GM21360 (cell line): ENCODE measurements at regions not wholly inside any gene's neighbourhood (a gene's known extent, or its start where the extent isn't known, plus 50 kb on each side); places are given as distances from the start of the nearest gene placed in this dataset.
"Not testable (repeated sequence)": the region's sequence is repeated elsewhere in the genome, so short reads cannot be mapped to it uniquely, and the experiment has no call there.

Source experiments
- ATAC-seq: cut with Tn5 transposase; IDR thresholded peaks from one replicate; pipeline ENCODE4 v1.9.1; 2021; ENCODE audit warnings: mild to moderate bottlenecking, moderate library complexity; ENCODE audit not compliant: unreplicated experiment

DNA sequence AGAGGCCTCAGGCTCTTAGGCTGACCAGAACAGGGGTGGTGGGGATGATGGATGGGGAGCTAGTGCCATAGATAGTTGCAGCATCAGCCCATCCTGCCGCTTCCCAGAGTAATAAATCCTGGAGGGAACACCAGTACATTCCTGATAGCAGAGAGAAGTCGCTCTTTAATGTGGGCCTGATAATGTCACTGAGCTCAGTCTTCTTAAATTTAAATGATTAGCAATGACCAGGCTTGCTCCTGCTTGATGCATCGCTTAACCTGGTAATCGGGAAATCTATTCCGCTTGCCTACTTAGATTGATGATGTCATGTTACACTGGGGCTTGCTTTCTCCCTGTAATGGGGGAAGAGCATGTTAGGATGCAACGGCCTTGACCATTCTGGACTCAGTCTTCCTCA is 218.6 kb upstream of the PLXNA2 start:
- no peak for ATAC-seq

DNA sequence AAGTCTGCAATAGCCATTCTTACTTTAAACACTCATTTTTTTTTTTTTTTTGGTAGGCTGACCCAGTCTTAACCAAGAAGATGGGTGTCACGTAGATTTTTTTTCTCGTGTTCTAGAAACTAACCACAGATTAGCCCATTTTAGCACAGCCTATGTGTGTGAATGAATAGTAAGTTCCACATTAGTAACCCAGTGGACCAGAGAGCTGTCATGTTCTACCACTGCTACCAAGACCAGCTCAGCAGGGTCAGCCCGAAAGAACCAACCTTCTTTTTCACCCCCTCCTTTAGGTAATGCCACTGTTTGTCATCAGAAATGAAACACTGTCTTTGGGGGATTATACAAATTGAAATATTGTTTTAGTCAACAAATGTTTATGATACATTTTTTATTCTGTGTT is 221.1 kb upstream of the PLXNA2 start:
- no peak for ATAC-seq

GRCh38 chr1:208465786-208466590 is 221.8 kb upstream of the PLXNA2 start:
- ATAC-seq = no peak

- ATAC-seq = no peak
These were observed 223.1 kb upstream of the PLXNA2 start for GRCh38 chr1:208467151-208467780.

GRCh38 chr1:208475449-208475848 is 231.3 kb upstream of the PLXNA2 start:
- ATAC-seq = no peak

- ATAC-seq = no peak
These were observed 232.0 kb upstream of the PLXNA2 start for GRCh38 chr1:208475951-208476845.

- ATAC-seq = no peak
These were observed 232.6 kb upstream of the PLXNA2 start for GRCh38 chr1:208476846-208477170.

GRCh38 chr1:208479435-208479834 is 235.3 kb upstream of the PLXNA2 start:
- ATAC-seq = no peak

DNA sequence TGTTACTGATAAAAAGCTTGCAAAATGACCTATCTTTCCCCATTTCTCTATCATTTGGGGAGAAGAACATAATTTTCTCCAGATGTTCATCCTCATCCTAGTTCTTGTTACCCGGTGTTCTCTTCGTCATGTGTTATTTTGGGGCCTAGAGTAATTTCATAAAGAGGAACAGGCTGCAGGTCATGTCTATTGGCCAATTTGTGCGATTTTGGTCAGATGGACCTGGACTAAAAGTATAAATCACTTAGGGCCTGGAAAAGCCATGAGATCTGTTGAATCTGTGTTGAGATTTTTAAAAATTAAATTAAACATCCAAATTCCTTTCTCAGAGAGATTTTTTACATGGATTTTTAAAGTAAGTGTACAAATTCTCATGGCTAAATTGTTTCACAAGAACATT is 241.3 kb upstream of the PLXNA2 start:
- ATAC-seq = no peak

DNA sequence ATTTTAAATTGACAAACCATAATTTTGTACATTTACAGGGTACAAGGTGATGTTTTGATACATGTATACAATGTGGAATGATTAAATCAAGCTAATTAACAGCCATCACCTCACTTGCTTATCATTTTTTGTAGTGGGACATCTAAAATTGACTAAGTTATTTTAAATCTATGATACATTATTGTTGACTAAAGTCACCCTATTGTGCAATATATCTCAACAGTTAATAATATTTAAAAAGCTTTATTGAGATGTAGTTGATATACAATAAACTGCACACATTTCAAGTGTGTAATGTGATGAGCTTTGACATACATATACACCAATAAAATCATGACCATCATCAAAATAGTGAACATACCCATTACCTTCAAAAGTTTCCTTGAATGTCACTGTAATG is 242.5 kb upstream of the PLXNA2 start:
- ATAC-seq = no peak

GRCh38 chr1:208488432-208488831 is 244.2 kb upstream of the PLXNA2 start:
- not testable (repeated sequence) for ATAC-seq

- ATAC-seq = no peak
These were observed 252.5 kb upstream of the PLXNA2 start for GRCh38 chr1:208496467-208497371.

DNA sequence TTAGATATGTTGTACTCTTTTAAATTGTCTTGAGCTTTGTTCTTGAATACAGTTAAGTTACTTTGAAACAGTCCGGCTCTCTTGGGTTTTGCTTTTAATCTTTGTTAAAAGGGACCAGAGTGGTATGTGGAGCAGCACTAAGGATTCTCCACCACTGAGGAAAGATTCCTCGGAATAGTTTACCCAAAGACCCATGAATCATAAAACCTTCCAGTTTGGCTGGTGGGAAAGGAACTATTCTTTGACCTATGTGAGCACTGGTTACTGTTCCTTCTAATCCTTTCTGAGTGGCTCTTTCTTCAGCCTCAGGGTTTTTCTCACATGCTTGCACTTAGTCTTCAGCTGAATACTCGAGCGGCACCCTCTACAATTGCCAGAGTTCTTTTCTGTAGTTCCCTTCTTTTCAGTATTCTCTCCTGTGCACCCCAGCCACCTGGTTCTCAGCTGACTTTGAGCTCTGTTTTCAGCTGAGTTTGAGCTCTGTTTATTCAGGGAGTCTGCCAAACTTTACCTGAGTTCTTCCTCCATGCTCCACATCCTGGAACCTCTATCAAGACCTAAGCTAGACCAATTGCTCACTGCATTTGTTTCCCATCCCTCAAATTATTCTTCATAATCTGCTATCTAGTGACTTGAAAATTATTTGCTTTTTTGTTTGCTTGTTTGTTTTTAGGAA is 253.8 kb upstream of the PLXNA2 start:
- ATAC-seq = no peak

DNA sequence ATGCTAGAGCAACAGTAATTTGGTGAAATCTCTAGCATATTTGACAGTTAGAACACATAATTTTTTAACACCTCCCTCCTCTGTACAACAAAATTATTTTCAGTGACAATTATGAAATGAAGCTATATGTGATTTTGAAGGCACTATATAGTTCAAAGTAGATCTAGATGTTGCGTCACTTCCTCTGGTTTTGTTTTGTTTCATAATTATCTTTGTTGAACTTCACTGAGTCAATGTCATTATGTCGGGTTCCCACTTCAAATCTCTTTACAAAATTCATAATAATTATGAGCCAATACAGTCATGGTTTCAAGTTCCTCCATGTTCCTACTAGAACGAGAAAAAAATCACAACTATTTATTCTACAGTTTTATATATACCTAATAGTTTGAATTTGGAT is 254.8 kb upstream of the PLXNA2 start:
- ATAC-seq = no peak

GRCh38 chr1:208499601-208500000 is 255.4 kb upstream of the PLXNA2 start:
- ATAC-seq = no peak

GRCh38 chr1:208500375-208500774 is 256.2 kb upstream of the PLXNA2 start:
- ATAC-seq = no peak

- ATAC-seq = no peak
These were observed 257.4 kb upstream of the PLXNA2 start for GRCh38 chr1:208501542-208501941.

DNA sequence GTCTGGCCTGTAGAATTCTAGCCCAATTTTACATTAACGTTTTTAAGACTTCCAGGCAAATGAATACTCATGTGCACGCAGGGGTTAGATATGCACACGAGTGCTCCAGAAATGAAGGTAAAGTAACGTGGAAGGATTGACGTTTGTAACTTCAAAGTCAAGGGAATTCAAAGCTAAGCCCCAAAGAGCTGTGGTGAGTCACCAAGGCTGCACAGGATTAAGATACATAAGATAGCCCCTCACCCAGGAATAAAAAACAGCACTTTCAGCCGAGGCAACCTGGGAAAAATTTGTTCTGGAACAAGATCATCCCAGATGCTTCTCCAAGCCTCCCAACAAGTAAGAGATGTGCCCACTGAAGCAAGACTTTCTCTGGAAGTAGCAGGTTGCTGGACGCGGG is 259.6 kb upstream of the PLXNA2 start:
- ATAC-seq = no peak

GRCh38 chr1:208506812-208507211 is 262.6 kb upstream of the PLXNA2 start:
- no peak for ATAC-seq

- ATAC-seq = no peak
These were observed 264.9 kb upstream of the PLXNA2 start for GRCh38 chr1:208509072-208509471.
